Neuronal stem cell (in vitro differentiated cells): ENCODE measurements at regions not wholly inside any gene's neighbourhood (a gene's known extent, or its start where the extent isn't known, plus 50 kb on each side); places are given as distances from the start of the nearest gene placed in this dataset.
A peak's percentile ranks its signal among the peaks of the same experiment; 100 is the strongest.

Experiments
- DNase-seq: peaks from one replicate; pipeline ENCODE4 v3.0.0-alpha.2; 2013; ENCODE audit warnings: low spot score
- H2AFZ ChIP-seq: one replicate; pipeline ENCODE4 v1.6.1; 2013; ENCODE audit warnings: mild to moderate bottlenecking, low read length, inconsistent platforms
- H2AK5ac ChIP-seq: 2 replicates; pipeline ENCODE4 v1.6.1; 2013; ENCODE audit warnings: low read depth, mild to moderate bottlenecking, inconsistent platforms, low read length, moderate library complexity, mixed read lengths
- H2BK120ac ChIP-seq: 2 replicates; pipeline ENCODE4 v1.6.1; 2013; ENCODE audit warnings: low read depth, mild to moderate bottlenecking, inconsistent platforms, low read length, moderate library complexity, mixed read lengths
- H2BK12ac ChIP-seq: one replicate; pipeline ENCODE4 v1.6.1; 2013; ENCODE audit warnings: low read length, inconsistent platforms
- H2BK15ac ChIP-seq: 2 replicates; pipeline ENCODE4 v1.6.1; 2013; ENCODE audit warnings: mild to moderate bottlenecking, low read length, inconsistent platforms, mixed read lengths
- H2BK5ac ChIP-seq: one replicate; pipeline ENCODE4 v1.6.1; 2013; ENCODE audit warnings: inconsistent platforms, mild to moderate bottlenecking, low read length, moderate library complexity
- H3K14ac ChIP-seq: one replicate; pipeline ENCODE4 v1.6.1; 2013; ENCODE audit warnings: low read length, inconsistent platforms
- H3K18ac ChIP-seq: 2 replicates; pipeline ENCODE4 v1.6.1; 2013; ENCODE audit warnings: low read length, inconsistent platforms
- H3K23ac ChIP-seq: 2 replicates; pipeline ENCODE4 v1.6.1; 2013; ENCODE audit warnings: low read depth, mild to moderate bottlenecking, mixed read lengths, low read length, inconsistent platforms; ENCODE audit not compliant: poor library complexity
- H3K27ac ChIP-seq: replicated peaks from 3 replicates; pipeline ENCODE4 v1.5.1; 2013; ENCODE audit warnings: low read length, inconsistent platforms
- H3K27me3 ChIP-seq, 3 experiments: 2 replicates each; pipeline ENCODE4 v1.6.1; 2013; ENCODE audit warnings: low read length in 3 of 3, mild to moderate bottlenecking in 2 of 3, inconsistent platforms in 1 of 3, low read depth in 1 of 3, mixed read lengths in 1 of 3, moderate library complexity in 1 of 3; ENCODE audit not compliant: control insufficient read depth in 3 of 3, insufficient read depth in 3 of 3
- H3K36me3 ChIP-seq, 2 donors: replicated peaks in 1 of 2; 2 replicates each; pipeline ENCODE4 v1.6.1; 2013; ENCODE audit warnings: low read length in 2 of 2; ENCODE audit not compliant: control insufficient read depth in 2 of 2, insufficient read depth in 2 of 2
- H3K4ac ChIP-seq: 2 replicates; pipeline ENCODE4 v1.6.1; 2013; ENCODE audit warnings: inconsistent platforms, mild to moderate bottlenecking, low read length, moderate library complexity
- H3K4me1 ChIP-seq, 2 donors: 1 replicate in 1 of 2; 2 replicates in 1 of 2; pipeline ENCODE4 v1.6.1; 2013; ENCODE audit warnings: low read length in 2 of 2, low read depth in 1 of 2; ENCODE audit not compliant: control insufficient read depth in 2 of 2, insufficient read depth in 1 of 2
- H3K4me2 ChIP-seq: one replicate; pipeline ENCODE4 v1.6.1; 2013; ENCODE audit warnings: mild to moderate bottlenecking, low read length, inconsistent platforms; ENCODE audit not compliant: insufficient read depth, poor library complexity, severe bottlenecking
- H3K4me3 ChIP-seq, 2 donors: 2 replicates each; pipeline ENCODE4 v1.5.1; 2013; ENCODE audit warnings: low read length in 2 of 2, mild to moderate bottlenecking in 2 of 2, inconsistent platforms in 1 of 2, moderate library complexity in 1 of 2
- H3K79me1 ChIP-seq: one replicate; pipeline ENCODE4 v1.6.1; 2013; ENCODE audit warnings: low read depth, mild to moderate bottlenecking, inconsistent platforms, low read length, moderate library complexity
- H3K9ac ChIP-seq: one replicate; pipeline ENCODE4 v1.6.1; 2013; ENCODE audit warnings: mild to moderate bottlenecking, low read depth, low read length, inconsistent platforms; ENCODE audit not compliant: poor library complexity
- H3K9me3 ChIP-seq, 2 donors: replicated peaks in 1 of 2; 2 replicates each; pipeline versions ENCODE3 to v1.6.1; 2013; ENCODE audit warnings: low read length in 2 of 2, mild to moderate bottlenecking in 2 of 2, inconsistent platforms in 1 of 2, low read depth in 1 of 2, mixed read lengths in 1 of 2, moderate library complexity in 1 of 2; ENCODE audit not compliant: control insufficient read depth in 2 of 2, insufficient read depth in 1 of 2
- H4K8ac ChIP-seq: one replicate; pipeline ENCODE4 v1.6.1; 2013; ENCODE audit warnings: low read depth, mild to moderate bottlenecking, inconsistent platforms, low read length, moderate library complexity
- H4K91ac ChIP-seq: one replicate; pipeline ENCODE4 v1.6.1; 2013; ENCODE audit warnings: low read length, low read depth, mild to moderate bottlenecking, inconsistent platforms; ENCODE audit not compliant: poor library complexity
- WGBS, 2 donors: extraction: QIAGEN DNeasy Blood & Tissue Kit; methylation state at CpG; one replicate each; pipeline ENCODE4 v1.1.7; 2013; ENCODE audit warnings: missing lambda C conversion rate in 2 of 2, mixed read lengths in 1 of 2; ENCODE audit not compliant: insufficient read length in 2 of 2, insufficient replicate concordance in 1 of 2; ENCODE audit errors: extremely low coverage in 2 of 2; 5-methylcytosine and 5-hydroxymethylcytosine counted together

GRCh38 chr4:23305026-23305425, 584.8 kb downstream of the PPARGC1A start:
- peak overlapping the region; percentile 32 for H2AFZ ChIP-seq
- no peak overlapping the region for H3K23ac ChIP-seq
- H3K14ac ChIP-seq: no peak overlapping the region
- H3K79me1 ChIP-seq: no peaks in the 10 kb centered on the region
- H2AK5ac ChIP-seq: no peak overlapping the region
- no peaks in the 10 kb centered on the region for H3K36me3 ChIP-seq
- no peak overlapping the region for H3K4me2 ChIP-seq
- no peak overlapping the region for H3K18ac ChIP-seq
- H4K8ac ChIP-seq: no peak overlapping the region
- H3K27ac ChIP-seq: no peak overlapping the region
- no peaks in the 10 kb centered on the region for H3K4me1 ChIP-seq
- H2BK12ac ChIP-seq: no peak overlapping the region
- no peaks in the 10 kb centered on the region for H3K9me3 ChIP-seq
- H2BK5ac ChIP-seq: no peak overlapping the region
- no peak overlapping the region for H3K4ac ChIP-seq
- DNase-seq: no peak
- H2BK15ac ChIP-seq: no peak overlapping the region
- H3K9ac ChIP-seq: no peak overlapping the region
- H2BK120ac ChIP-seq: no peak overlapping the region
- no peak overlapping the region for H4K91ac ChIP-seq
- H3K27me3 ChIP-seq: no peaks in the 10 kb centered on the region
- H3K4me3 ChIP-seq: no peak overlapping the region
- no CpG with 5 or more reads among the region's 1 CpG for WGBS, 2 donors

GRCh38 chr4:23298371-23298770, 591.5 kb downstream of the PPARGC1A start:
- no peaks in the 10 kb centered on the region for H3K79me1 ChIP-seq
- no CpG with 5 or more reads among the region's 1 CpG for WGBS, 2 donors
- no peak overlapping the region for H4K8ac ChIP-seq

GRCh38 chr4:23297327-23297726, 592.5 kb downstream of the PPARGC1A start:
- Histone ChIP-seq H3K14ac (no peak overlapping the region), H2BK120ac (no peak overlapping the region), H3K23ac (no peak overlapping the region), H3K4me2 (no peak overlapping the region), H3K4ac (no peak overlapping the region), H2BK12ac (no peak overlapping the region), H3K4me3 (no peak overlapping the region), H3K4me1 (no peaks in the 10 kb centered on the region), H3K27me3 (no peaks in the 10 kb centered on the region), H3K36me3 (no peaks in the 10 kb centered on the region), H2BK15ac (no peak overlapping the region), H2AFZ (no peak overlapping the region), H3K18ac (no peak overlapping the region), H2BK5ac (no peak overlapping the region), H2AK5ac (no peak overlapping the region), H4K8ac (no peak overlapping the region), H3K9me3 (peaks cover 0 to 2% of the 10 kb centered on the region in 2 donors), H3K79me1 (no peaks in the 10 kb centered on the region), H3K9ac (no peak overlapping the region), H4K91ac (no peak overlapping the region), H3K27ac (no peak overlapping the region)
- DNase-seq: no peak
- WGBS, 2 donors: no CpG with 5 or more reads among the region's 4 CpGs

More at GRCh38 chr4:23298371-23298770, 591.5 kb downstream of the PPARGC1A start:
- no peak overlapping the region for H2AFZ ChIP-seq
- H3K4me1 ChIP-seq: no peaks in the 10 kb centered on the region
- no peak overlapping the region for H2BK5ac ChIP-seq
- no peak overlapping the region for H3K4me3 ChIP-seq
- no peaks in the 10 kb centered on the region for H3K27me3 ChIP-seq
- H3K14ac ChIP-seq: no peak overlapping the region
- H3K9ac ChIP-seq: no peak overlapping the region
- H4K91ac ChIP-seq: no peak overlapping the region
- H3K23ac ChIP-seq: no peak overlapping the region
- H3K4me2 ChIP-seq: no peak overlapping the region
- peaks cover 0 to 2% of the 10 kb centered on the region in 2 donors for H3K9me3 ChIP-seq
- H3K18ac ChIP-seq: no peak overlapping the region
- H2BK12ac ChIP-seq: no peak overlapping the region
- no peak overlapping the region for H2AK5ac ChIP-seq
- H3K27ac ChIP-seq: no peak overlapping the region
- H2BK120ac ChIP-seq: no peak overlapping the region
- H2BK15ac ChIP-seq: no peak overlapping the region
- H3K4ac ChIP-seq: no peak overlapping the region
- no peak for DNase-seq
- H3K36me3 ChIP-seq: no peaks in the 10 kb centered on the region

- H4K91ac ChIP-seq: no peak overlapping the region
- H3K27ac ChIP-seq: no peak overlapping the region
- no peak overlapping the region for H4K8ac ChIP-seq
- H2BK15ac ChIP-seq: no peak overlapping the region
- H3K36me3 ChIP-seq: no peaks in the 10 kb centered on the region
- H3K27me3 ChIP-seq: no peaks in the 10 kb centered on the region
- no peak overlapping the region for H3K4me2 ChIP-seq
- H2BK12ac ChIP-seq: no peak overlapping the region
- no peak overlapping the region for H2AK5ac ChIP-seq
- no peak overlapping the region for H2BK120ac ChIP-seq
- H3K14ac ChIP-seq: no peak overlapping the region
- H3K9me3 ChIP-seq: no peaks in the 10 kb centered on the region
- no peaks in the 10 kb centered on the region for H3K79me1 ChIP-seq
- DNase-seq: no peak
- no peak overlapping the region for H3K4me3 ChIP-seq
- H3K23ac ChIP-seq: no peak overlapping the region
- H3K18ac ChIP-seq: no peak overlapping the region
- H2AFZ ChIP-seq: no peak overlapping the region
- WGBS, 2 donors: no CpG with 5 or more reads among the region's 2 CpGs
- H3K9ac ChIP-seq: no peak overlapping the region
- H3K4ac ChIP-seq: no peak overlapping the region
- H2BK5ac ChIP-seq: no peak overlapping the region
- no peaks in the 10 kb centered on the region for H3K4me1 ChIP-seq
These were observed 598.4 kb downstream of the GBA3 start for GRCh38 chr4:23291139-23291538.
